ENCODE measurements at regions not wholly inside any gene's neighbourhood (a gene's known extent, or its start where the extent isn't known, plus 50 kb on each side); places are given as distances from the start of the nearest gene placed in this dataset.
"Not testable (repeated sequence)": the region's sequence is repeated elsewhere in the genome, so short reads cannot be mapped to it uniquely, and the experiment has no call there.

GRCh38 chr2:55766947-55767346, 73.3 kb upstream of the PNPT1 start:
- no peak overlapping the region for H3K4me3 ChIP-seq (ENCODE audit: low read depth, low read length)
- TF ChIP-seq, protein P1, sequence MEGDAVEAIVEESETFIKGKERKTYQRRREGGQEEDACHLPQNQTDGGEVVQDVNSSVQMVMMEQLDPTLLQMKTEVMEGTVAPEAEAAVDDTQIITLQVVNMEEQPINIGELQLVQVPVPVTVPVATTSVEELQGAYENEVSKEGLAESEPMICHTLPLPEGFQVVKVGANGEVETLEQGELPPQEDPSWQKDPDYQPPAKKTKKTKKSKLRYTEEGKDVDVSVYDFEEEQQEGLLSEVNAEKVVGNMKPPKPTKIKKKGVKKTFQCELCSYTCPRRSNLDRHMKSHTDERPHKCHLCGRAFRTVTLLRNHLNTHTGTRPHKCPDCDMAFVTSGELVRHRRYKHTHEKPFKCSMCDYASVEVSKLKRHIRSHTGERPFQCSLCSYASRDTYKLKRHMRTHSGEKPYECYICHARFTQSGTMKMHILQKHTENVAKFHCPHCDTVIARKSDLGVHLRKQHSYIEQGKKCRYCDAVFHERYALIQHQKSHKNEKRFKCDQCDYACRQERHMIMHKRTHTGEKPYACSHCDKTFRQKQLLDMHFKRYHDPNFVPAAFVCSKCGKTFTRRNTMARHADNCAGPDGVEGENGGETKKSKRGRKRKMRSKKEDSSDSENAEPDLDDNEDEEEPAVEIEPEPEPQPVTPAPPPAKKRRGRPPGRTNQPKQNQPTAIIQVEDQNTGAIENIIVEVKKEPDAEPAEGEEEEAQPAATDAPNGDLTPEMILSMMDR (IDR thresholded peaks at IDR 0.05; ENCODE audit: low read depth, low read length), result no peak
- TF ChIP-seq, protein P2, sequence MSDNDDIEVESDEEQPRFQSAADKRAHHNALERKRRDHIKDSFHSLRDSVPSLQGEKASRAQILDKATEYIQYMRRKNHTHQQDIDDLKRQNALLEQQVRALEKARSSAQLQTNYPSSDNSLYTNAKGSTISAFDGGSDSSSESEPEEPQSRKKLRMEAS (IDR thresholded peaks at IDR 0.05; ENCODE audit: low read depth, low read length), result no peak
- no peak for TF ChIP-seq MYC (IDR thresholded peaks at IDR 0.05; ENCODE audit: low read depth, low read length)
- TF ChIP-seq POLR2A (IDR thresholded peaks at IDR 0.05; ENCODE audit: extremely low read depth, insufficient read length), result no peak
- no peak for DNase-seq (ENCODE audit: low read depth)

DNA sequence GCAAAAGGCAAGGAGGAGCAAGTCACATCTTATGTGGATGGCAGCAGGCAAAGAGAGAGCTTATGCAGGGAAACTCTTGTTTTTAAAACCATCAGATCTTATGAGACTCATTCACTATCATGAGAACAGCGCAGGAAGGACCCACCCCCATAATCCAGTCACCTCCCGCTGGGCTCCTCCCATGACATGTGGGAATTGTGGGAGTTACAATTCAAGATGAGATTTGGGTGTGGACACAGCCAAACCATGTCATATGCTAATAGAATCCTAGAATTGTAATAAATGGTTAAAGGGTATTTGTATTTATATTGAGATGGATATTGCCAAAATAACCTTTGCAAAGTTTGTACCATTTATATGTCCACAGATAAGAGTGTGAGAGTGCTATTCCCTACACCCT, 72.1 kb upstream of the PNPT1 start:
- DNase-seq (ENCODE audit: low read depth); H3K4me3 ChIP-seq (ENCODE audit: low read depth, low read length): not testable (repeated sequence)

GRCh38 chr2:55763721-55764120, 70.1 kb upstream of the PNPT1 start:
- no peak overlapping the region for H3K4me3 ChIP-seq (ENCODE audit: low read depth, low read length)
- TF ChIP-seq POLR2A (IDR thresholded peaks at IDR 0.05; ENCODE audit: extremely low read depth, insufficient read length) (no peak), MYC (IDR thresholded peaks at IDR 0.05; ENCODE audit: low read depth, low read length) (no peak)
- TF ChIP-seq, protein P1 (IDR thresholded peaks at IDR 0.05; ENCODE audit: low read depth, low read length), result no peak
- TF ChIP-seq, protein P2 (IDR thresholded peaks at IDR 0.05; ENCODE audit: low read depth, low read length), result no peak
- DNase-seq (ENCODE audit: low read depth), result no peak

- DNase-seq (ENCODE audit: low read depth), result no peak
- H3K4me3 ChIP-seq (ENCODE audit: low read depth, low read length), result no peak overlapping the region
- TF ChIP-seq POLR2A (IDR thresholded peaks at IDR 0.05; ENCODE audit: extremely low read depth, insufficient read length) (no peak), MYC (IDR thresholded peaks at IDR 0.05; ENCODE audit: low read depth, low read length) (no peak)
- TF ChIP-seq, protein P2 (IDR thresholded peaks at IDR 0.05; ENCODE audit: low read depth, low read length), result no peak
- TF ChIP-seq, protein P1 (IDR thresholded peaks at IDR 0.05; ENCODE audit: low read depth, low read length), result no peak
Measured at GRCh38 chr2:55761526-55761925, 67.9 kb upstream of the PNPT1 start.

DNA sequence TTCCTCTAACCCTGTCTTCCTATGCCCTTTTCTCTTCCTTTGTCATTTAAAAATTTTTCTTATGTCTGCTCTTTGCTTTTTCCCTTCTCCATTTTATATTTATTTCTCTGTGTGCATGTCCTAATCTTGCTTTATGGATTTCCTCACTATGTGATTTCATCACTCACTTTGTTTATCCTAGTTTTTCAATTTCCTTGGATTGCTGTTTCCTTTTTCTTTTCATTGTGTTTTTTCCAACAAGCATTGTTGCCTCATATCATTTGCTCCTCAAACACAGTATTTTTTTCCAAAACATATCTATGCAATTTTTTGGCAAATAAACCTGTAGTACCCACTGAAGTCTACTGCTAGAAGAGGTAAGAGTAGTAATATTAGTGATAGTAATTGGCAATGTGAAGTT, 67.4 kb upstream of the PNPT1 start:
- H3K4me3 ChIP-seq (ENCODE audit: low read depth, low read length), result no peak overlapping the region
- no peak for TF ChIP-seq MYC (IDR thresholded peaks at IDR 0.05; ENCODE audit: low read depth, low read length)
- no peak for TF ChIP-seq POLR2A (IDR thresholded peaks at IDR 0.05; ENCODE audit: extremely low read depth, insufficient read length)
- no peak for DNase-seq (ENCODE audit: low read depth)

- TF ChIP-seq, protein P2 (IDR thresholded peaks at IDR 0.05; ENCODE audit: low read depth, low read length), result no peak
- TF ChIP-seq POLR2A (IDR thresholded peaks at IDR 0.05; ENCODE audit: extremely low read depth, insufficient read length), result no peak
- no peak for TF ChIP-seq MYC (IDR thresholded peaks at IDR 0.05; ENCODE audit: low read depth, low read length)
- TF ChIP-seq, protein P1 (IDR thresholded peaks at IDR 0.05; ENCODE audit: low read depth, low read length), result no peak
- no peak for DNase-seq (ENCODE audit: low read depth)
- no peak overlapping the region for H3K4me3 ChIP-seq (ENCODE audit: low read depth, low read length)
Measured at GRCh38 chr2:55760125-55760524, 66.5 kb upstream of the PNPT1 start.

GRCh38 chr2:55759271-55759921, 65.8 kb upstream of the PNPT1 start:
- TF ChIP-seq, protein P1 (IDR thresholded peaks at IDR 0.05; ENCODE audit: low read depth, low read length), result no peak
- TF ChIP-seq POLR2A (IDR thresholded peaks at IDR 0.05; ENCODE audit: extremely low read depth, insufficient read length) (no peak), MYC (IDR thresholded peaks at IDR 0.05; ENCODE audit: low read depth, low read length) (no peak)
- TF ChIP-seq, protein P2 (IDR thresholded peaks at IDR 0.05; ENCODE audit: low read depth, low read length), result no peak
- DNase-seq (ENCODE audit: low read depth), result no peak
- no peak overlapping the region for H3K4me3 ChIP-seq (ENCODE audit: low read depth, low read length)
